Naive thymus-derived CD4-positive, alpha-beta T cell (primary cell): ENCODE measurements at regions not wholly inside any gene's neighbourhood (a gene's known extent, or its start where the extent isn't known, plus 50 kb on each side); places are given as distances from the start of the nearest gene placed in this dataset.

ENCODE experiments used
- ATAC-seq: fragments of 150-1000 bp; cut with Tn5 transposase; 2 replicates; pipeline ENCODE4 v1.10.0; 2021; ENCODE audit warnings: mild to moderate bottlenecking, moderate library complexity
- CTCF ChIA-PET: fragments of 350-600 bp; sonication (Branson Sonifier 250); formaldehyde crosslinking; loops from one replicate; lab custom pipeline; 2021; ENCODE audit warnings: antibody characterized with exemption; lab: Charles Lee
- POLR2A ChIA-PET: fragments of 350-600 bp; sonication (Branson Sonifier 250); formaldehyde crosslinking; loops from one replicate; lab custom pipeline; 2021; ENCODE audit warnings: antibody characterized with exemption, inconsistent platforms; lab: Charles Lee
- DNase-seq, 9 donors: peaks; one replicate each; pipeline versions ENCODE4 v3.0.0 to v3.0.0-alpha.2; 2020 to 2022; ENCODE audit warnings: mixed read lengths in 1 of 9
- H3K27ac ChIP-seq: one replicate; pipeline ENCODE4 v1.7.0; 2013; ENCODE audit warnings: mild to moderate bottlenecking, low read depth, low read length, moderate library complexity
- H3K27me3 ChIP-seq, 2 donors: one replicate each; pipeline ENCODE4 v1.7.0; 2013; ENCODE audit warnings: low read length in 2 of 2, mild to moderate bottlenecking in 2 of 2, moderate library complexity in 2 of 2; ENCODE audit not compliant: control insufficient read depth in 2 of 2, insufficient read depth in 2 of 2
- H3K36me3 ChIP-seq, 3 experiments: 1 replicate in 2 of 3; 2 replicates in 1 of 3; pipeline ENCODE4 v1.7.0; 2013; ENCODE audit warnings: low read length in 3 of 3, mild to moderate bottlenecking in 3 of 3, moderate library complexity in 1 of 3; ENCODE audit not compliant: insufficient read depth in 3 of 3, control insufficient read depth in 2 of 3
- H3K4me1 ChIP-seq, 2 donors: one replicate each; pipeline ENCODE4 v1.7.0; 2013; ENCODE audit warnings: low read length in 2 of 2, mild to moderate bottlenecking in 2 of 2, moderate library complexity in 1 of 2; ENCODE audit not compliant: control insufficient read depth in 2 of 2, insufficient read depth in 2 of 2
- H3K4me3 ChIP-seq: 2 replicates; pipeline ENCODE4 v1.7.0; 2013; ENCODE audit warnings: mild to moderate bottlenecking, low read length
- H3K9me3 ChIP-seq, 3 experiments: 1 replicate in 2 of 3; 2 replicates in 1 of 3; pipeline ENCODE4 v1.7.0; 2013; ENCODE audit warnings: low read length in 3 of 3; ENCODE audit not compliant: control insufficient read depth in 2 of 3
- H3K27ac Mint-ChIP-seq, 9 donors: one replicate each; pipeline ENCODE4 v1.8.0; 2020 to 2022; ENCODE audit warnings: mixed read lengths in 9 of 9, mild to moderate bottlenecking in 8 of 9, moderate library complexity in 5 of 9, inconsistent platforms in 2 of 9
- H3K27me3 Mint-ChIP-seq, 5 donors: one replicate each; pipeline ENCODE4 v1.8.0; 2021 to 2022; ENCODE audit warnings: mixed read lengths in 5 of 5, mild to moderate bottlenecking in 1 of 5
- H3K36me3 Mint-ChIP-seq, 5 donors: one replicate each; pipeline ENCODE4 v1.8.0; 2020 to 2022; ENCODE audit warnings: mixed read lengths in 5 of 5, mild to moderate bottlenecking in 3 of 5, inconsistent platforms in 1 of 5
- H3K4me1 Mint-ChIP-seq, 7 donors: one replicate each; pipeline ENCODE4 v1.8.0; 2020 to 2022; ENCODE audit warnings: mixed read lengths in 7 of 7, mild to moderate bottlenecking in 3 of 7, inconsistent platforms in 1 of 7
- H3K4me3 Mint-ChIP-seq, 10 donors: one replicate each; pipeline ENCODE4 v1.8.0; 2020 to 2022; ENCODE audit warnings: mild to moderate bottlenecking in 10 of 10, mixed read lengths in 10 of 10, moderate library complexity in 6 of 10, inconsistent platforms in 2 of 10
- H3K9me3 Mint-ChIP-seq, 11 donors: one replicate each; pipeline ENCODE4 v1.8.0; 2020 to 2022; ENCODE audit warnings: mixed read lengths in 11 of 11, mild to moderate bottlenecking in 4 of 11, inconsistent platforms in 1 of 11, moderate library complexity in 1 of 11
- intact Hi-C, 2 donors: fragments of 100-400 bp; cut with micrococcal nuclease; formaldehyde crosslinking; loops; one replicate each; pipeline ENCODE4 v1.15.1; 2023

GRCh38 chr5:6949230-6949629, 236.0 kb downstream of the TENT4A start:
- Mint-ChIP-seq H3K4me3 (no peak overlapping the region), H3K4me1 (no peaks in the 10 kb centered on the region), H3K27ac (no peak overlapping the region), H3K9me3 (peaks cover 0 to 2% (median 0%) of the 10 kb centered on the region in 11 donors), H3K36me3 (no peaks in the 10 kb centered on the region), H3K27me3 (peaks cover 0 to 21% (median 9%) of the 10 kb centered on the region in 5 donors)
- ChIA-PET CTCF (no interaction called here), POLR2A (no interaction called here)
- H3K27me3 ChIP-seq = no peaks in the 10 kb centered on the region
- DNase-seq (no peak), ATAC-seq (no peak)
- no peak overlapping the region for H3K4me3 ChIP-seq
- no peak overlapping the region for H3K27ac ChIP-seq
- no peaks in the 10 kb centered on the region for H3K4me1 ChIP-seq
- intact Hi-C loops = no loop called here
- no peaks in the 10 kb centered on the region for H3K9me3 ChIP-seq
- no peaks in the 10 kb centered on the region for H3K36me3 ChIP-seq

- ATAC-seq (no peak), DNase-seq (no peak)
- ChIA-PET CTCF (no interaction called here), POLR2A (no interaction called here)
- Histone ChIP-seq H3K4me3 (no peak overlapping the region), H3K36me3 (no peaks in the 10 kb centered on the region), H3K27ac (no peak overlapping the region), H3K4me1 (no peaks in the 10 kb centered on the region), H3K27me3 (no peaks in the 10 kb centered on the region), H3K9me3 (no peaks in the 10 kb centered on the region)
- Mint-ChIP-seq H3K27ac (no peak overlapping the region), H3K27me3 (peaks cover 0 to 26% (median 16%) of the 10 kb centered on the region in 5 donors), H3K4me1 (no peaks in the 10 kb centered on the region), H3K4me3 (no peak overlapping the region), H3K36me3 (no peaks in the 10 kb centered on the region), H3K9me3 (peaks cover 0 to 7% (median 3%) of the 10 kb centered on the region in 11 donors)
- intact Hi-C loops = no loop called here
Measured at GRCh38 chr5:6950250-6950649, 237.0 kb downstream of the TENT4A start.

GRCh38 chr5:6950860-6951259, 237.6 kb downstream of the TENT4A start:
- Mint-ChIP-seq H3K27me3 (peaks cover 0 to 26% (median 16%) of the 10 kb centered on the region in 5 donors), H3K27ac (no peak overlapping the region), H3K4me1 (no peaks in the 10 kb centered on the region), H3K4me3 (no peak overlapping the region), H3K9me3 (peaks cover 0 to 7% (median 5%) of the 10 kb centered on the region in 11 donors), H3K36me3 (no peaks in the 10 kb centered on the region)
- no peak overlapping the region for H3K27ac ChIP-seq
- no peaks in the 10 kb centered on the region for H3K36me3 ChIP-seq
- no peak overlapping the region for H3K4me3 ChIP-seq
- ChIA-PET POLR2A (no interaction called here), CTCF (no interaction called here)
- H3K27me3 ChIP-seq = no peaks in the 10 kb centered on the region
- H3K4me1 ChIP-seq = no peaks in the 10 kb centered on the region
- no peak for ATAC-seq
- DNase-seq = no peak
- H3K9me3 ChIP-seq = no peaks in the 10 kb centered on the region
- intact Hi-C loops = no loop called here

- Histone ChIP-seq H3K9me3 (no peaks in the 10 kb centered on the region), H3K36me3 (no peaks in the 10 kb centered on the region), H3K4me1 (no peaks in the 10 kb centered on the region), H3K27me3 (no peaks in the 10 kb centered on the region), H3K4me3 (no peak overlapping the region), H3K27ac (no peak overlapping the region)
- peaks cover 0 to 7% (median 0%) of the 10 kb centered on the region in 5 donors for H3K36me3 Mint-ChIP-seq
- H3K27ac Mint-ChIP-seq = no peak overlapping the region
- DNase-seq (no peak), ATAC-seq (no peak)
- H3K27me3 Mint-ChIP-seq = peaks cover 0 to 16% (median 6%) of the 10 kb centered on the region in 5 donors
- CTCF ChIA-PET = no interaction called here
- no peaks in the 10 kb centered on the region for H3K4me1 Mint-ChIP-seq
- peaks cover 0 to 12% (median 5%) of the 10 kb centered on the region in 11 donors for H3K9me3 Mint-ChIP-seq
- no peak overlapping the region for H3K4me3 Mint-ChIP-seq
- intact Hi-C loops = no loop called here
- POLR2A ChIA-PET = no interaction called here
Measured at GRCh38 chr5:6961123-6961522, 247.9 kb downstream of the TENT4A start.

GRCh38 chr5:6961837-6962635, 248.8 kb downstream of the TENT4A start:
- POLR2A ChIA-PET = no interaction called here
- peaks cover 0 to 9% (median 0%) of the 10 kb centered on the region in 5 donors for H3K36me3 Mint-ChIP-seq

GRCh38 chr5:6976971-6977370, 263.7 kb downstream of the TENT4A start:
- H3K36me3 ChIP-seq = no peaks in the 10 kb centered on the region
- H3K9me3 ChIP-seq = no peaks in the 10 kb centered on the region
- Mint-ChIP-seq H3K36me3 (no peaks in the 10 kb centered on the region), H3K27ac (no peak overlapping the region), H3K4me1 (no peaks in the 10 kb centered on the region), H3K27me3 (peaks cover 0 to 1% (median 0%) of the 10 kb centered on the region in 5 donors), H3K4me3 (no peak overlapping the region), H3K9me3 (no peaks in the 10 kb centered on the region)
- no peak overlapping the region for H3K27ac ChIP-seq
- ATAC-seq (no peak), DNase-seq (no peak)
- POLR2A ChIA-PET = no interaction called here
- H3K4me3 ChIP-seq = no peak overlapping the region
- H3K4me1 ChIP-seq = no peaks in the 10 kb centered on the region
- CTCF ChIA-PET = no interaction called here
- intact Hi-C loops = no loop called here
- H3K27me3 ChIP-seq = no peaks in the 10 kb centered on the region

More at GRCh38 chr5:6961837-6962635, 248.8 kb downstream of the TENT4A start:
- Mint-ChIP-seq H3K27ac (no peak overlapping the region), H3K27me3 (peaks cover 0 to 18% (median 6%) of the 10 kb centered on the region in 5 donors), H3K4me3 (no peak overlapping the region), H3K9me3 (peaks cover 0 to 12% (median 6%) of the 10 kb centered on the region in 11 donors), H3K4me1 (no peaks in the 10 kb centered on the region)
- Histone ChIP-seq H3K27ac (no peak overlapping the region), H3K4me3 (no peak overlapping the region), H3K4me1 (no peaks in the 10 kb centered on the region), H3K36me3 (no peaks in the 10 kb centered on the region), H3K27me3 (no peaks in the 10 kb centered on the region), H3K9me3 (no peaks in the 10 kb centered on the region)
- CTCF ChIA-PET = no interaction called here
- no peak for ATAC-seq
- no peak for DNase-seq
- intact Hi-C loops = no loop called here

- Mint-ChIP-seq H3K4me3 (no peak overlapping the region), H3K36me3 (no peaks in the 10 kb centered on the region), H3K9me3 (no peaks in the 10 kb centered on the region), H3K4me1 (no peaks in the 10 kb centered on the region), H3K27me3 (peaks cover 0 to 5% (median 0%) of the 10 kb centered on the region in 5 donors), H3K27ac (no peak overlapping the region)
- ATAC-seq = no peak
- DNase-seq = no peak
- ChIA-PET CTCF (no interaction called here), POLR2A (no interaction called here)
- Histone ChIP-seq H3K4me1 (no peaks in the 10 kb centered on the region), H3K27me3 (no peaks in the 10 kb centered on the region), H3K4me3 (no peak overlapping the region), H3K27ac (no peak overlapping the region), H3K9me3 (no peaks in the 10 kb centered on the region), H3K36me3 (no peaks in the 10 kb centered on the region)
- intact Hi-C loops = no loop called here
Measured at GRCh38 chr5:6979061-6979460, 265.8 kb downstream of the TENT4A start.
